ENCODE measurements at regions not wholly inside any gene's neighbourhood (a gene's known extent, or its start where the extent isn't known, plus 50 kb on each side); places are given as distances from the start of the nearest gene placed in this dataset.

- no peak for DNase-seq (ENCODE audit: low read depth)
These were observed 54.1 kb upstream of the ATP2C1 start for GRCh38 chr3:130839813-130840212.

GRCh38 chr3:130841357-130841756 is 52.5 kb upstream of the ATP2C1 start:
- peak; percentile 30 for DNase-seq (ENCODE audit: low read depth)

- DNase-seq (ENCODE audit: low read depth): no peak
These were observed 50.4 kb upstream of the ATP2C1 start for GRCh38 chr3:130843441-130843840.

Measured in Daoy (cell line).